HepG2 (cell line): ENCODE measurements at regions not wholly inside any gene's neighbourhood (a gene's known extent, or its start where the extent isn't known, plus 50 kb on each side); places are given as distances from the start of the nearest gene placed in this dataset.

Experiments
- BCL3 ChIP-seq: sonication (generic); formaldehyde crosslinking; IDR thresholded peaks from 2 replicates; pipeline ENCODE4 v1.5.1; 2020; ENCODE audit warnings: mild to moderate bottlenecking, missing genetic modification reagents, moderate library complexity
- JARID2 ChIP-seq: sonication (generic); formaldehyde crosslinking; IDR thresholded peaks from 2 replicates; pipeline ENCODE4 v1.8.1; 2023; ENCODE audit warnings: missing genetic modification reagents, inconsistent platforms; ENCODE audit not compliant: insufficient replicate concordance
- MXI1 ChIP-seq: IDR thresholded peaks from 3 replicates; pipeline ENCODE4 v1.6.1; 2012; ENCODE audit warnings: low read depth, low read length, inconsistent platforms, borderline replicate concordance
- POLR2AphosphoS2 ChIP-seq: IDR thresholded peaks from 2 replicates; pipeline ENCODE4 v1.6.1; 2011; ENCODE audit warnings: low read depth, low read length, improper control_type of control experiment
- SAP130 ChIP-seq: IDR thresholded peaks from 2 replicates; pipeline ENCODE4 v1.6.1; 2016; ENCODE audit warnings: low read depth
- TBX3 ChIP-seq: fragments of 450-650 bp; IDR thresholded peaks from 2 replicates; pipeline ENCODE4 v1.6.1; 2017; ENCODE audit warnings: antibody characterized with exemption, mild to moderate bottlenecking, inconsistent platforms, borderline replicate concordance
- ZBTB25 ChIP-seq: IDR thresholded peaks from 2 replicates; pipeline ENCODE4 v1.6.1; 2018; ENCODE audit warnings: missing genetic modification reagents
- ZBTB38 ChIP-seq: sonication (generic); formaldehyde crosslinking; IDR thresholded peaks from 2 replicates; pipeline ENCODE4 v1.5.1; 2020; ENCODE audit warnings: mild to moderate bottlenecking, missing genetic modification reagents
- ZMAT3 ChIP-seq: sonication (generic); formaldehyde crosslinking; conservative IDR thresholded peaks from 2 replicates; pipeline ENCODE4 v1.7.0; 2021; ENCODE audit warnings: missing genetic modification reagents
- ZNF280D ChIP-seq: sonication (generic); formaldehyde crosslinking; IDR thresholded peaks from 2 replicates; pipeline ENCODE4 v1.5.1; 2020; ENCODE audit warnings: mild to moderate bottlenecking, missing genetic modification reagents
- ZNF552 ChIP-seq: sonication (generic); formaldehyde crosslinking; IDR thresholded peaks from 2 replicates; pipeline ENCODE4 v1.9.0; 2022; ENCODE audit warnings: missing genetic modification reagents, mild to moderate bottlenecking, borderline replicate concordance
- ZNF574 ChIP-seq: sonication (generic); formaldehyde crosslinking; IDR thresholded peaks from 2 replicates; pipeline ENCODE4 v1.4.0; 2020; ENCODE audit warnings: missing genetic modification reagents
- ZNF720 ChIP-seq: sonication (generic); formaldehyde crosslinking; IDR thresholded peaks from 2 replicates; pipeline ENCODE4 v1.4.0; 2020; ENCODE audit warnings: missing genetic modification reagents
- ZNF770 ChIP-seq: sonication (generic); formaldehyde crosslinking; IDR thresholded peaks from 2 replicates; pipeline ENCODE4 v1.5.0; 2020; ENCODE audit warnings: mild to moderate bottlenecking, missing genetic modification reagents

GRCh38 chr17:65438708-65439294 lies 122.6 kb downstream of the AXIN2 start (continued):
- TF ChIP-seq ZNF770 (CRISPR knock-in tag) (no peak), ZNF280D (no peak), ZMAT3 (CRISPR knock-in tag) (no peak), BCL3 (CRISPR knock-in tag) (peak; percentile 73), JARID2 (CRISPR knock-in tag) (no peak), ZNF552 (no peak), POLR2AphosphoS2 (no peak), ZNF720 (CRISPR knock-in tag) (no peak), SAP130 (CRISPR knock-in tag) (peak; percentile 81), ZBTB38 (CRISPR knock-in tag) (no peak), ZNF574 (0 out of 2 replicates have a peak, but pooled peaks have one; percentile 25), MXI1 (peak; percentile 55; the same call in 1 of the 3 replicates), ZBTB25 (CRISPR knock-in tag) (peak; percentile 24; the same call in 1 of the 2 replicates), TBX3 (peak; percentile 46)
